Superior temporal gyrus (tissue), 1 donor: ENCODE measurements at regions not wholly inside any gene's neighbourhood (a gene's known extent, or its start where the extent isn't known, plus 50 kb on each side); places are given as distances from the start of the nearest gene placed in this dataset.

Source experiments
- DNase-seq: peaks from one replicate; pipeline ENCODE4 v3.0.0-alpha.2; 2016; ENCODE audit errors: extremely low spot score

GRCh38 chr5:168214886-168215285 lies 76.6 kb upstream of the WWC1 start:
- no peak for DNase-seq

DNA sequence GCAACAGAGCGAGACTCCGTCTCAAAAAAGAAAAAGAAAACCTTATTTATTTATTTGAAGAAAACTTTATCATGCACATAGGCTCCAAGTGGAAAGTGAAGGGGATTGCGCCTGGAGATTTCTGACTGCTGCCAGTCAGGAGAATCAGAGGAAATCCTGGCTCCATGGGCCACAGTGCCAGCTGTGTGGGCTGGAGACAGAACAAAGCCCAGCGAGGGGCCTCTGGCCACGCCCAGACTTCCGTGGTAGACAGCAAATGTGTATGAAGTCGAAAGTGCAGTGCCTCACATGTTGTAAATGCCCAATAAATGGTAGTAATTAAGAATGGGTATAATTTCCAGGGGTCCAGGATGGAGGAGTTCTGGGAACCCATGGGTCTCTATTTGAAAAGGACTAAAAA lies 75.8 kb upstream of the WWC1 start:
- no peak for DNase-seq

DNA sequence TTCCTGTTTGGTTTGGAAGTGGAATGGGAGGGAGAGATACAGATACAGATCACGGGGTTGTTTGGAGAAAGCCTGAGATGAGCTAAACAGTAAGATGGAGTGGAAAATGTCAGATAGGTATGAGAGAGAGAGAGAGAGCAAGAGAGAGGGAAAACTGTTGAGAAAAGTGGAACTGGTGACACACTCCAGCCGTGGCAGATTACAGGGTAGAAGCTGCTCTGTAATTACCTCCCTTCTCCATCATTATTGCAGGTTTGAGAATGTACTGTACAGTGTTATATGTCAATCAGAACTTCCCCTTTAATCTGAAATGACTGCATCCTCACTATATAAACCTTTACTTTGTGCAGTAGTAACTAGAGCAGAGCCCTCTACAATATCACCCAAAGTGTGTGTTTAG lies 74.5 kb upstream of the WWC1 start:
- no peak for DNase-seq

DNA sequence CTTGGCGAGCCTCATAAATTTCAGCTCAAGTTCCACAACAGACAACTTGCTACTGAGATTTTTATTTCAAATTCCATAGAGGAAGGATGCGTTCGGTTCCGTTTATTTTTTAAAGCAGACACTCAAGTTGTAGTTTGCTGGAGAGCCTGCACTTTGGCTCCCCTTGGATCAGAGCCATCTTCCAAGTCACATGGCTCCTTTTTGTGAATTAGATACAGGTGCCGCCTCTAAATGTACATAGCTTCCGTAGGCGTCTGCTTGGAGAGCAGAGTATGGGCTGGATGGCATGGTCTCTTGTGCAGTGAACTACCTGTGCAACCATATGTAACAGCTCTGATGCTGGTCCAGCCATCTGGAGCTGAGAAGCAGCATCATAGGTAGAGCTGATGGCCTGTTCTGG lies 73.9 kb upstream of the WWC1 start:
- no peak for DNase-seq

GRCh38 chr5:168218746-168219145 lies 72.7 kb upstream of the WWC1 start:
- DNase-seq = no peak

DNA sequence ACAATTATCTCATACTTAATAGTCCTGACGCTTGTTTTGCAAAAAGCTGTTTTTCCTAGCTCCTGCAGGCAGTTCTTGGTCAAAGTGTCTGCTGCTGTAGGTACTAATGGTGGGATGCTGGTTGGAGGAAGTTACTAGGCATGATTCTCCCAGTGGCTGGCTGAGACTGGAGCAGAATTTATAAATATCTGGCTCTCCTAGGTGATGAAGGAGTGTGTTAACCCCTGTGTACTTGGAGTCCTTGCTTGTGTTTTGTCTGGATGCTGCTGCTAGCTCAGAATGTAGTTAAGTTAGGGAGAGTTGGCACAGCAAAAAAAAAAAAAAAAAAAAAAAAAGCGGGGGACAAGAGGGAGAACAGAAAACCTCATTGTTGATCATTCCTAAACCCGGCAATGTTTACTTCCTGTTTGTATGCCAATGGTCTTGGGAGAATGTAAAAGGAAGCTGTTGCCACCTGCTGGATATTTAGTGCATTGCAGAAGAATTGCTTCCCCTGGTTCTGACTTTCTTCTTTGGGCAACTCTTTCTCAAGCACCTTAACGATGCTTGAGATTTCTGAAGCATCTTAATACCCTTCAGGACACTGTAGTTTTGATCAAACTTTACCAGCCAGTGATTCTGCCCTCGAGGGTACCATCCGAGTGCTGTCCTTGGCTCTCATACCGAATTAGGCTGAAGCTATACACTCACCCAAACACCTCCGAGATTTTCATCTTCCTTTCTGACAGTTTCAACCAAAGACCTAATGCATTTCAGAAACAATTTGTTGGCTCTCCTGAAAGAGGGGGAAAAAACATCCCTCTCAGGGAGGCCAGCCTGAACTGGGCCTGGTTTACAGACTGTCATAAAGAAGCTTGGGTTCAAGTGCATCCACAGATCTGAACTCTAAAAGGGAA lies 71.7 kb upstream of the WWC1 start:
- peak; percentile 96 for DNase-seq

DNA sequence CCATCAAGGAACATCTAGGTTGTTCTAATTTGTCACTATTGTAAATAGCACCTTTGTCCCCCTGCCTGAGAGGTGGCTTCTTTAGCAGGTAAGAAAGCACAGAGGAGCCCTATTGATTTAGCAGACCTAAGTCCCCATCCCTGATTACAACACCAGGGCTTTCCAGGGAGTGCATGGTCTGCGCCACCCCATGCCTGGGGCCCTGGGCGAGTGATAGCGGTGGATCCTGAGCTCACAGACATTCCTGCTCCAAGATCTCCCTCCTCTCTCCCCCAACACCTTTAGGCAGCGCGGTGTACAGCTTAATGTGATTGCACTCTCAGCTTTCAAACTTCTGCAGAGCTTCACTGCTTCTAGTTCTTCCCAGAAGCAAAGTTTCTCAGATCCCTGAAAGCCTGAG lies 67.4 kb upstream of the WWC1 start:
- no peak for DNase-seq

- DNase-seq = no peak
Measured at GRCh38 chr5:168226012-168226411, 65.4 kb upstream of the WWC1 start.

- no peak for DNase-seq
Measured at GRCh38 chr5:168227001-168227400, 64.4 kb upstream of the WWC1 start.

- no peak for DNase-seq
Measured at GRCh38 chr5:168227973-168228615, 63.4 kb upstream of the WWC1 start.

- no peak for DNase-seq
Measured at GRCh38 chr5:168228668-168229067, 62.8 kb upstream of the WWC1 start.

- DNase-seq = no peak
Measured at GRCh38 chr5:168234133-168234532, 57.3 kb upstream of the WWC1 start.

- DNase-seq = no peak
Measured at GRCh38 chr5:168238463-168238862, 53.0 kb upstream of the WWC1 start.

GRCh38 chr5:168239325-168239724 lies 52.1 kb upstream of the WWC1 start:
- DNase-seq = no peak
